Stomach (tissue), 8 donors: ENCODE measurements at regions not wholly inside any gene's neighbourhood (a gene's known extent, or its start where the extent isn't known, plus 50 kb on each side); places are given as distances from the start of the nearest gene placed in this dataset.
"Not testable (repeated sequence)": the region's sequence is repeated elsewhere in the genome, so short reads cannot be mapped to it uniquely, and the experiment has no call there.

Experiments
- DNase-seq, 2 donors: peaks; one replicate each; pipeline versions ENCODE4 v3.0.0 to v3.0.0-alpha.2; 2013 to 2019
- H3K27ac ChIP-seq, 5 donors: fragments of 200-600 bp in 4 of 5; sonication (generic) in 4 of 5; one replicate each; pipeline ENCODE4 v1.5.1; 2013 to 2019; ENCODE audit warnings: mild to moderate bottlenecking in 1 of 5, moderate library complexity in 1 of 5
- H3K27me3 ChIP-seq, 3 donors: fragments of 200-600 bp; sonication (generic); one replicate each; pipeline ENCODE4 v1.5.1; 2017 to 2019; ENCODE audit warnings: mixed run types in 1 of 3
- H3K36me3 ChIP-seq, 4 donors: fragments of 200-600 bp; sonication (generic); 1 replicate in 3 of 4; 2 replicates in 1 of 4; pipeline ENCODE4 v1.5.1; 2016 to 2019
- H3K4me1 ChIP-seq, 4 donors: fragments of 200-600 bp; sonication (generic); one replicate each; pipeline ENCODE4 v1.5.1; 2016 to 2019
- H3K4me3 ChIP-seq, 4 donors: fragments of 200-600 bp; sonication (generic) in 3 of 4; one replicate each; pipeline ENCODE4 v1.5.1; 2016 to 2019; ENCODE audit warnings: mild to moderate bottlenecking in 1 of 4
- H3K9me3 ChIP-seq, 4 donors: fragments of 200-600 bp; sonication (generic); one replicate each; pipeline ENCODE4 v1.5.1; 2016 to 2019
- EP300 ChIP-seq: sonication (generic); formaldehyde crosslinking; IDR thresholded peaks from one replicate; pipeline ENCODE4 v1.6.1; 2017; ENCODE audit warnings: antibody characterized with exemption
- POLR2A ChIP-seq, 4 donors: fragments of 450-650 bp; IDR thresholded peaks; one replicate each; pipeline ENCODE4 v1.6.1; 2016; ENCODE audit warnings: antibody characterized with exemption in 4 of 4, control low read depth in 2 of 4, mild to moderate bottlenecking in 1 of 4, moderate library complexity in 1 of 4
- POLR2AphosphoS5 ChIP-seq, 3 donors: sonication (generic); formaldehyde crosslinking; IDR thresholded peaks; one replicate each; pipeline ENCODE4 v1.6.1; 2016; ENCODE audit warnings: antibody characterized with exemption in 3 of 3
- WGBS, 5 donors: extraction: QIAGEN DNeasy Blood & Tissue Kit in 3 of 5; methylation state at CpG; one replicate each; pipeline versions ENCODE4 v1.1.5 to v1.1.7; 2013 to 2018; 5-methylcytosine and 5-hydroxymethylcytosine counted together
- intact Hi-C: fragments of 100-400 bp; cut with DNase I; formaldehyde crosslinking; loops from one replicate; pipeline ENCODE4 v1.15.1; 2023; ENCODE audit warnings: low total_unique reads
- TF ChIP-seq, protein P1 (sequence below), 7 experiments: fragments of 450-650 bp in 4 of 7; fragments of 200-600 bp in 3 of 7; sonication (generic) in 3 of 7; IDR thresholded peaks; one replicate each; pipeline ENCODE4 v1.5.1; 2016 to 2019; ENCODE audit warnings: antibody characterized with exemption in 7 of 7, control low read depth in 2 of 7, mild to moderate bottlenecking in 1 of 7
- donor health status: healthy with polysubstance abuse.
- donor health status: Bipolar disorder and iron deficiency.
- donor health status: healthy.

DNA sequence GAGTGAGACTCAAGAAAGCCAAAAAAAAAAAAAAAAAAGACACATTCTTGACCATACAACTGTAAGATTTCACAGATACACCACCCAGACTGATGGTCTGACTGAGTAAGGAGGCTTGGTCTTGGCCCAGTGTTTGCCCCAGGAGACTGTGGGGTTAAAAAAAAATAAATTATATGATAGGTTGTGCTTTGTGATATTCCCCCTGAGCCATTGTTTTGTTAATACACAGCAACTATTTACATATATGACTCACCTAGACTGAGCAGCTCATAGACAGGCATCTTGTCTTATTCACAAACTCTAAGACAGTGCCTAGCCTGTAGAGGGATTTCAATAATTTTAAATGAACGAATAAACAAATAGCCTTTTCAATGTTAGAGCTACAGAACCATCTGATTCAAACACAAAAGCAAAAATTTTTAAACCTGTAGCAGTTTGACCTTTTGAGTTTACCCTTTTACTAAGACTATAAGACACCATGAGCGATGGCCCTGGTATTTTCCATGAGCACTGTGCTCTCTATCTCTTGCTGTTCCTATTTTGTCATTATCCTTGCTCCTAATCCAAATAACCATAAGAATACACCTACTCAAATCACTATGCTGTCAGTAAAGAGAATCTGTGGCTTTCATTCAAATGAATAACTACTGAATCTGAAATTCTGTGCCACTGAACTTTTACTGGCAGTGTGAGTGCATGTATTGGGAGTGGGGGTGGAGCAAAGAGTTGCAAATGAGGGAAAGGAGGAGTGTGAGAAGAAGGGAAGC is 199.4 kb upstream of the PTBP2 start:
- Histone ChIP-seq H3K4me3 (no peak overlapping the region), H3K4me1 (peaks cover 0 to 21% (median 4%) of the 10 kb centered on the region in 4 donors), H3K9me3 (no peaks in the 10 kb centered on the region), H3K27ac (no peak overlapping the region), H3K36me3 (no peaks in the 10 kb centered on the region), H3K27me3 (no peaks in the 10 kb centered on the region)
- DNase-seq, result no peak
- TF ChIP-seq, protein P1, sequence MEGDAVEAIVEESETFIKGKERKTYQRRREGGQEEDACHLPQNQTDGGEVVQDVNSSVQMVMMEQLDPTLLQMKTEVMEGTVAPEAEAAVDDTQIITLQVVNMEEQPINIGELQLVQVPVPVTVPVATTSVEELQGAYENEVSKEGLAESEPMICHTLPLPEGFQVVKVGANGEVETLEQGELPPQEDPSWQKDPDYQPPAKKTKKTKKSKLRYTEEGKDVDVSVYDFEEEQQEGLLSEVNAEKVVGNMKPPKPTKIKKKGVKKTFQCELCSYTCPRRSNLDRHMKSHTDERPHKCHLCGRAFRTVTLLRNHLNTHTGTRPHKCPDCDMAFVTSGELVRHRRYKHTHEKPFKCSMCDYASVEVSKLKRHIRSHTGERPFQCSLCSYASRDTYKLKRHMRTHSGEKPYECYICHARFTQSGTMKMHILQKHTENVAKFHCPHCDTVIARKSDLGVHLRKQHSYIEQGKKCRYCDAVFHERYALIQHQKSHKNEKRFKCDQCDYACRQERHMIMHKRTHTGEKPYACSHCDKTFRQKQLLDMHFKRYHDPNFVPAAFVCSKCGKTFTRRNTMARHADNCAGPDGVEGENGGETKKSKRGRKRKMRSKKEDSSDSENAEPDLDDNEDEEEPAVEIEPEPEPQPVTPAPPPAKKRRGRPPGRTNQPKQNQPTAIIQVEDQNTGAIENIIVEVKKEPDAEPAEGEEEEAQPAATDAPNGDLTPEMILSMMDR (IDR thresholded peaks at IDR 0.05), result no peak
- TF ChIP-seq EP300, result no peak
- TF ChIP-seq POLR2A (IDR thresholded peaks at IDR 0.05), result no peak
- TF ChIP-seq POLR2AphosphoS5 (IDR thresholded peaks at IDR 0.05), result no peak
- 80 to 91% (median 83%) methylated on average over 2 of the region's 2 CpGs for WGBS, 5 donors
- intact Hi-C loops, result no loop called here

DNA sequence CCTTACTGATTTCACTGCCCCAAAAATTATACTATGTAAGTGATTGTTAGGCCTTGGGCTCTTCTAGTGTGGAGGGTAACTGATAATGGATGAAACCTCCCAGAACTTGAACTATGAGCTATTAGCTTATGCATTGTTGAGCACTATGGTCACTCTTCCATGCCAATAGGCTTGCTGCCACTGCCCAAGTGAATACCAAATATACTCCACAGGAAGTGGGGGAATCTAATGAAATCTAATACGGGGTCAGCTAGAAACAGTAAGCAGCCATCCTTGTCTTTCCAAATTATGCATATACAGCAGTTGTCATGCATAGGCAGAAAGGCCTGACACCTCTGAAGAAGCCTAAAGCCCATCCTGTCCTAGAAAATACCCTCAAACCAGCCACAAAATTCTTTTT is 198.7 kb upstream of the PTBP2 start:
- peaks cover 0 to 21% (median 4%) of the 10 kb centered on the region in 4 donors for H3K4me1 ChIP-seq
- H3K36me3 ChIP-seq, result no peaks in the 10 kb centered on the region
- DNase-seq, result no peak
- 68 to 90% (median 76%) methylated on average over 1 of the region's 1 CpG for WGBS, 5 donors
- no peaks in the 10 kb centered on the region for H3K9me3 ChIP-seq
- H3K27ac ChIP-seq, result no peak overlapping the region
- H3K4me3 ChIP-seq, result no peak overlapping the region
- H3K27me3 ChIP-seq, result no peaks in the 10 kb centered on the region
- intact Hi-C loops, result no loop called here
- TF ChIP-seq POLR2A (IDR thresholded peaks at IDR 0.05), result no peak
- TF ChIP-seq EP300, result no peak
- TF ChIP-seq, protein P1 (IDR thresholded peaks at IDR 0.05), result no peak
- TF ChIP-seq POLR2AphosphoS5 (IDR thresholded peaks at IDR 0.05), result no peak

DNA sequence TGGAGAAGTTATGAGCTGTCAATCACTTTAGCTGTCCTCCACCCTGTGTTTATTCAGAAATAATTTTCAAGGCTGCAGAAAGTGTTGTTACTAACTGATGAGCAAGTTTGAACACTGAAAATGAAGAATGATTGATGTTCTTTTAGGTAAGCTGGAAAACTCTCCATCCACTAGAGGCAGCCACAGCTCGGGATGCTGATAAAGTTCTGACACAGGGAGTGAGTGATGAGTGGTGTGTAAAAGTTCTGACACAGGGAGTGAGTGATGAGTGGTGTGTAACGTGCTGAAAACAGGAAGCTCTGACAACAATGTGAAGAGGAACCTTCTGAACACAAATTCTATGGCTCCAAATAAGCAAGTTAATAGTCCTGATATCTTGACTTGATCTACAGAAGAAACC is 197.5 kb upstream of the PTBP2 start:
- WGBS, 5 donors, result 20 to 32% (median 28%) methylated on average over 2 of the region's 2 CpGs
- Histone ChIP-seq H3K36me3 (no peaks in the 10 kb centered on the region), H3K27me3 (no peaks in the 10 kb centered on the region), H3K9me3 (peaks cover 6 to 11% (median 10%) of the 10 kb centered on the region in 4 donors), H3K4me3 (no peak overlapping the region), H3K4me1 (peaks cover 0 to 21% (median 4%) of the 10 kb centered on the region in 4 donors), H3K27ac (no peak overlapping the region)
- TF ChIP-seq POLR2AphosphoS5 (IDR thresholded peaks at IDR 0.05), result no peak
- TF ChIP-seq EP300, result no peak
- TF ChIP-seq POLR2A (IDR thresholded peaks at IDR 0.05), result no peak
- intact Hi-C loops, result no loop called here
- DNase-seq, result no peak

DNA sequence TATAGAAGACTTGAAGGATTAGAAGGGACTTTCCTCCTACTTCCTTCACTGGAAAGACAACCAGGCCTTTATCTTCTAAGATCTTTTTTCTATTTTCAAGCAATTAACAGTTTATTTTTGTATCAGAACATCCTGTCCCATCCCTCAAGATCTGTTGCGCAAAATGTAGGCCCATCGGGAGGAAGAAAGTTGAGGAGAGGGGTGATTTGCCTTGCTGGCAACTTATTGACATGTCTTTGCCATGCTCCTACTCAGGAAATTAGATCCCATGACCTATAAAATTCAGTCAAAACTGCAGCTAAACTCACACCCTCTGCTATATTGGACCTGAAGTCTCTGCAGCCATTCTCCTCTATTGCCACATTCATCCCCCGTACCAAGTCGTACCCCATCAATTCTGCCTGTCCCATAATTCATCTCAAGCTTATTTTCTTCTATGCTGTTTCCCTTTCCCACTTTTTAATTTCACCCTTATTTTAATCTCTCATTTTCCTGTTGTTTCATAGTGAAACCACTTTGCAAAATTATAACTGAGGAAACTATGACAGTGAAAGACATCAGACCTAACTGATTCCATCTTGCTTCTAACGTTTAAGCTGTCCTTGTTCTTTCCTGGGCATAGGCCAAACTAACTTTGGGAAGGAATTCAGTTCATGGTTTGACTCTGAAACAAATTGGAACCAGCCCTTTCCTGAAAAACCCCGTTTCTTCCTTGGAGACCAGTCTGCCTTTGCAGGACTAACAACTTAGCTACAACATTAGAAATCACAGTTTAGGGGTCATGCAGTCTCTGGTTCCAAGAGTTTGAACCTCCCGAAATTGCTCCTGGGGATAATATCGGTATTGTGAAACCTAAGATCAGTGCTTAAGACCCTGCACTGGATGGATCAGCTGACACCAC is 195.7 kb upstream of the PTBP2 start:
- H3K4me1 ChIP-seq, result peaks cover 0 to 6% (median 0%) of the 10 kb centered on the region in 4 donors
- no peak overlapping the region for H3K4me3 ChIP-seq
- H3K27ac ChIP-seq, result peak overlapping the region in 2 of 5 donors; percentile 20 to 24
- no peaks in the 10 kb centered on the region for H3K36me3 ChIP-seq
- H3K27me3 ChIP-seq, result no peaks in the 10 kb centered on the region
- intact Hi-C loops, result no loop called here
- DNase-seq, result no peak
- WGBS, 5 donors, result 74 to 85% (median 81%) methylated on average over 8 of the region's 8 CpGs
- H3K9me3 ChIP-seq, result peaks cover 6 to 15% (median 14%) of the 10 kb centered on the region in 4 donors
- TF ChIP-seq, protein P1 (IDR thresholded peaks at IDR 0.05), result no peak
- TF ChIP-seq EP300 (no peak), POLR2AphosphoS5 (IDR thresholded peaks at IDR 0.05) (no peak), POLR2A (IDR thresholded peaks at IDR 0.05) (no peak)

DNA sequence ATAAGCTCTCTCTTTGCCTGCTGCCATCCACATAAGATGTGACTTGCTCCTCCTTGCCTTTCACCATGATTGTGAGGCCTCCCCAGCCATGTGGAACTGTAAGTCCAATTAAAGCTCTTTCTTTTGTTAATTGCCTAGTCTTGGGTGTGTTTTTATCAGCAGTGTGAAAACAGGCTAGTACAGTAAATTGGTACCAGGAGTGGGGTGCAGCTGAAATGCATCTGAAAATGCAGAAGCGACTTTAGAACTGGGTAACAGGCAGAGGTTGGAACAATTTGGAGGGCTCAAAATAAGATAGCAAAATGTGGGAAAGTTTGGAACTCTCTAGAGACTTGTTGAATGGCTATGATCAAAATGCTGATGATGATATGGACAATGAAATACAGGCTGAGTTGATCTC is 192.9 kb upstream of the PTBP2 start:
- intact Hi-C loops, H3K36me3 ChIP-seq, H3K27ac ChIP-seq, H3K4me3 ChIP-seq, H3K27me3 ChIP-seq, DNase-seq, H3K4me1 ChIP-seq: not testable (repeated sequence)
- H3K9me3 ChIP-seq, result peaks cover 6 to 15% (median 14%) of the 10 kb centered on the region in 4 donors
- 87 to 100% (median 97%) methylated on average over 1 of the region's 1 CpG for WGBS, 5 donors
